ENCODE measurements at regions not wholly inside any gene's neighbourhood (a gene's known extent, or its start where the extent isn't known, plus 50 kb on each side); places are given as distances from the start of the nearest gene placed in this dataset.

DNA sequence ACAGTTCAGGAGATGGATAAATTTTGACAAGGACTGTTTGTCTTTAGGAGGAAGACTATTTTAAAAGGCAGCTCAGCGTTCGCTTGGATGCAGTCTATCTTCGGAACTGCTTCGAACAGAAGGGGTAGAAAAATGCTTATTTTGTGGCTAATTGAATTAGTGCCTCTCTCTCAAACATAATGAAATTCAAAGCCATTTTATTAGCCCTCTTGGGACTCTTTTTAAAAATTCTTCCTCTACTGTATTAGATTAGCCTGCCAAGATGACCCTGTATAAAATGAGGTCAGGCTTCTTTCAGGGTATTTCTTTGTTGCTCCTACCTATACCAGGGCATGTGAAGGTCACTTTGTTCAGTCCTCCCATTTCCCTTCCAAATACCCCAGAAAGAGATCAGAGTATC, 379.2 kb upstream of the NFE2L3 start:
- TF ChIP-seq, protein P1, sequence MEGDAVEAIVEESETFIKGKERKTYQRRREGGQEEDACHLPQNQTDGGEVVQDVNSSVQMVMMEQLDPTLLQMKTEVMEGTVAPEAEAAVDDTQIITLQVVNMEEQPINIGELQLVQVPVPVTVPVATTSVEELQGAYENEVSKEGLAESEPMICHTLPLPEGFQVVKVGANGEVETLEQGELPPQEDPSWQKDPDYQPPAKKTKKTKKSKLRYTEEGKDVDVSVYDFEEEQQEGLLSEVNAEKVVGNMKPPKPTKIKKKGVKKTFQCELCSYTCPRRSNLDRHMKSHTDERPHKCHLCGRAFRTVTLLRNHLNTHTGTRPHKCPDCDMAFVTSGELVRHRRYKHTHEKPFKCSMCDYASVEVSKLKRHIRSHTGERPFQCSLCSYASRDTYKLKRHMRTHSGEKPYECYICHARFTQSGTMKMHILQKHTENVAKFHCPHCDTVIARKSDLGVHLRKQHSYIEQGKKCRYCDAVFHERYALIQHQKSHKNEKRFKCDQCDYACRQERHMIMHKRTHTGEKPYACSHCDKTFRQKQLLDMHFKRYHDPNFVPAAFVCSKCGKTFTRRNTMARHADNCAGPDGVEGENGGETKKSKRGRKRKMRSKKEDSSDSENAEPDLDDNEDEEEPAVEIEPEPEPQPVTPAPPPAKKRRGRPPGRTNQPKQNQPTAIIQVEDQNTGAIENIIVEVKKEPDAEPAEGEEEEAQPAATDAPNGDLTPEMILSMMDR (IDR thresholded peaks at IDR 0.05) = no peak
- Mint-ChIP-seq H3K27ac (ENCODE audit: unreplicated experiment) (no peak overlapping the region), H3K27me3 (ENCODE audit: unreplicated experiment) (no peaks in the 10 kb centered on the region), H3K4me3 (ENCODE audit: unreplicated experiment) (no peak overlapping the region), H3K4me1 (ENCODE audit: unreplicated experiment) (peaks cover 9% of the 10 kb centered on the region), H3K36me3 (ENCODE audit: unreplicated experiment) (no peaks in the 10 kb centered on the region), H3K9me3 (ENCODE audit: unreplicated experiment) (peaks cover 4% of the 10 kb centered on the region)
- no peak for DNase-seq (ENCODE audit: extremely low spot score, unreplicated experiment)

DNA sequence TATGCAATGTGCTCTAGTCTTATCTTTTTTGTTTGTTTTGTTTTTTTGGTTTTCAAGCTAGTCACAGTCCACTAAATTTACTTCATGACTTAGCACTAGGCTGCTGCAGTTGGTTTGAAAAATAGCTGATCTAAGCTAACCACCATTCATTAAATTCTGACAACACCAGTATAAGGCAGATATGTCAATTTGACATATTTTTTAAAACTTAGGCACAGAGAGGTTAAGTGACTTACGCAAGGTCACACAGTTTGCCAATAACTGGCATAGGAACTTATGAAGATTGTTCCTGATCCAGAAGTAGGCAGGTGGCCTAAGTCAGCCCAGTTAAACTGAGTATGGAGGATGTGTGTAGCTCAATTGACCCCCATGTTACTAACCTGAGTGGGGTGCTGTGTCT, 377.3 kb upstream of the NFE2L3 start:
- TF ChIP-seq, protein P1 (IDR thresholded peaks at IDR 0.05) = no peak
- Mint-ChIP-seq H3K27ac (ENCODE audit: unreplicated experiment) (peak overlapping the region; percentile 16), H3K4me1 (ENCODE audit: unreplicated experiment) (peaks cover 19% of the 10 kb centered on the region), H3K36me3 (ENCODE audit: unreplicated experiment) (no peaks in the 10 kb centered on the region), H3K9me3 (ENCODE audit: unreplicated experiment) (peaks cover 4% of the 10 kb centered on the region), H3K4me3 (ENCODE audit: unreplicated experiment) (no peak overlapping the region), H3K27me3 (ENCODE audit: unreplicated experiment) (no peaks in the 10 kb centered on the region)
- DNase-seq (ENCODE audit: extremely low spot score, unreplicated experiment) = peak; percentile 2

GRCh38 chr7:25775570-25775969, 376.4 kb upstream of the NFE2L3 start:
- H3K36me3 Mint-ChIP-seq (ENCODE audit: unreplicated experiment) = no peaks in the 10 kb centered on the region
- no peak overlapping the region for H3K27ac Mint-ChIP-seq (ENCODE audit: unreplicated experiment)
- DNase-seq (ENCODE audit: extremely low spot score, unreplicated experiment) = no peak
- H3K4me3 Mint-ChIP-seq (ENCODE audit: unreplicated experiment) = no peak overlapping the region
- H3K4me1 Mint-ChIP-seq (ENCODE audit: unreplicated experiment) = peaks cover 17% of the 10 kb centered on the region
- TF ChIP-seq, protein P1 (IDR thresholded peaks at IDR 0.05) = no peak
- peaks cover 4% of the 10 kb centered on the region for H3K9me3 Mint-ChIP-seq (ENCODE audit: unreplicated experiment)
- H3K27me3 Mint-ChIP-seq (ENCODE audit: unreplicated experiment) = no peaks in the 10 kb centered on the region

- TF ChIP-seq, protein P1 (IDR thresholded peaks at IDR 0.05) = no peak
- no peaks in the 10 kb centered on the region for H3K36me3 Mint-ChIP-seq (ENCODE audit: unreplicated experiment)
- peak; percentile 25 for DNase-seq (ENCODE audit: extremely low spot score, unreplicated experiment)
- H3K27me3 Mint-ChIP-seq (ENCODE audit: unreplicated experiment) = no peaks in the 10 kb centered on the region
- H3K27ac Mint-ChIP-seq (ENCODE audit: unreplicated experiment) = no peak overlapping the region
- peaks cover 14% of the 10 kb centered on the region for H3K4me1 Mint-ChIP-seq (ENCODE audit: unreplicated experiment)
- H3K9me3 Mint-ChIP-seq (ENCODE audit: unreplicated experiment) = peaks cover 9% of the 10 kb centered on the region
- H3K4me3 Mint-ChIP-seq (ENCODE audit: unreplicated experiment) = no peak overlapping the region
Observed at GRCh38 chr7:25775999-25776743, 375.8 kb upstream of the NFE2L3 start.

GRCh38 chr7:25776744-25777123, 375.3 kb upstream of the NFE2L3 start:
- Mint-ChIP-seq H3K36me3 (ENCODE audit: unreplicated experiment) (no peaks in the 10 kb centered on the region), H3K4me3 (ENCODE audit: unreplicated experiment) (no peak overlapping the region), H3K27me3 (ENCODE audit: unreplicated experiment) (no peaks in the 10 kb centered on the region), H3K4me1 (ENCODE audit: unreplicated experiment) (peaks cover 14% of the 10 kb centered on the region), H3K27ac (ENCODE audit: unreplicated experiment) (no peak overlapping the region), H3K9me3 (ENCODE audit: unreplicated experiment) (peaks cover 9% of the 10 kb centered on the region)
- TF ChIP-seq, protein P1 (IDR thresholded peaks at IDR 0.05) = no peak
- DNase-seq (ENCODE audit: extremely low spot score, unreplicated experiment) = no peak
